Prostate gland (tissue), 2 donors: ENCODE measurements at regions not wholly inside any gene's neighbourhood (a gene's known extent, or its start where the extent isn't known, plus 50 kb on each side); places are given as distances from the start of the nearest gene placed in this dataset.

Experiments
- DNase-seq: peaks from one replicate; pipeline ENCODE4 v3.0.0-alpha.2; 2019; ENCODE audit warnings: low spot score
- H3K27ac ChIP-seq, 2 donors: fragments of 200-600 bp; sonication (generic); 2 replicates each; pipeline ENCODE4 v1.5.1; 2017 to 2019
- H3K27me3 ChIP-seq: fragments of 200-600 bp; sonication (generic); replicated peaks from 2 replicates; pipeline ENCODE4 v1.5.1; 2019; ENCODE audit not compliant: insufficient read depth
- H3K36me3 ChIP-seq, 2 donors: fragments of 200-600 bp; sonication (generic); 1 replicate in 1 of 2; 2 replicates in 1 of 2; pipeline versions ENCODE4 v1.5.1 to v1.8.1; 2017 to 2019
- H3K4me1 ChIP-seq: fragments of 200-600 bp; sonication (generic); replicated peaks from 2 replicates; pipeline ENCODE4 v1.5.1; 2019
- H3K4me3 ChIP-seq, 2 donors: fragments of 200-600 bp; sonication (generic); 2 replicates each; pipeline ENCODE4 v1.5.1; 2017 to 2019
- H3K9me3 ChIP-seq: fragments of 200-600 bp; sonication (generic); 2 replicates; pipeline ENCODE4 v1.5.1; 2017
- POLR2A ChIP-seq: fragments of 450-650 bp; IDR thresholded peaks from one replicate; pipeline ENCODE4 v1.6.1; 2016; ENCODE audit warnings: antibody characterized with exemption, mild to moderate bottlenecking
- POLR2AphosphoS5 ChIP-seq: sonication (generic); formaldehyde crosslinking; IDR thresholded peaks from one replicate; pipeline ENCODE4 v1.6.1; 2017; ENCODE audit warnings: antibody characterized with exemption
- WGBS: methylation state at CpG from one replicate; pipeline ENCODE4 v1.1.5; 2018; 5-methylcytosine and 5-hydroxymethylcytosine counted together
- intact Hi-C: fragments of 100-400 bp; cut with DNase I; formaldehyde crosslinking; loops from one replicate; pipeline ENCODE4 v1.14.2; 2022
- TF ChIP-seq, protein P1 (sequence below), 4 experiments: fragments of 200-600 bp in 2 of 4; fragments of 450-650 bp in 2 of 4; sonication (generic) in 2 of 4; IDR thresholded peaks; 1 replicate in 3 of 4; 2 replicates in 1 of 4; pipeline ENCODE4 v1.5.1; 2016 to 2019; ENCODE audit warnings: antibody characterized with exemption in 4 of 4, mild to moderate bottlenecking in 2 of 4, moderate library complexity in 2 of 4

DNA sequence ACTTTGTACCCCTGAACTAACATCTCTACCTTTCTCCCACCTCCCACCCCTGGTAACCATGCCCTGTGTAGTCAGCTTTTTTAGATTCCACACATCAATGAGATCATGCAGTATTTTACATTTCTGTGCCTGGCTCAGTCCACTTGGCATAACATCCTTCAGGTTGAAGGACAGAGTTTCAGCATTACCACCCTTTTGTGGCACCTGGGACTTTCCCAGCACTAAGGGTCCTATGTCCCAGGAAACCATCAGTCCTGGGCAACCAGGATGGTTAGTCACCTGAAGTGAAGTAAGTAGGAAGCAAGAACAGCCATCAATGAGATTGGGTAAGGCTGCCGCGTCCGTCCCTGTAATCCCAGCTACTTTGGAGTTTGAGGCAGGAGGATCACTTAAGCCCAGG, 370.6 kb downstream of the SIPA1L2 start:
- Histone ChIP-seq H3K4me3 (no peak overlapping the region), H3K27ac (no peak overlapping the region), H3K27me3 (no peaks in the 10 kb centered on the region), H3K36me3 (no peaks in the 10 kb centered on the region), H3K9me3 (no peaks in the 10 kb centered on the region), H3K4me1 (no peaks in the 10 kb centered on the region)
- intact Hi-C loops = no loop called here
- TF ChIP-seq, protein P1, sequence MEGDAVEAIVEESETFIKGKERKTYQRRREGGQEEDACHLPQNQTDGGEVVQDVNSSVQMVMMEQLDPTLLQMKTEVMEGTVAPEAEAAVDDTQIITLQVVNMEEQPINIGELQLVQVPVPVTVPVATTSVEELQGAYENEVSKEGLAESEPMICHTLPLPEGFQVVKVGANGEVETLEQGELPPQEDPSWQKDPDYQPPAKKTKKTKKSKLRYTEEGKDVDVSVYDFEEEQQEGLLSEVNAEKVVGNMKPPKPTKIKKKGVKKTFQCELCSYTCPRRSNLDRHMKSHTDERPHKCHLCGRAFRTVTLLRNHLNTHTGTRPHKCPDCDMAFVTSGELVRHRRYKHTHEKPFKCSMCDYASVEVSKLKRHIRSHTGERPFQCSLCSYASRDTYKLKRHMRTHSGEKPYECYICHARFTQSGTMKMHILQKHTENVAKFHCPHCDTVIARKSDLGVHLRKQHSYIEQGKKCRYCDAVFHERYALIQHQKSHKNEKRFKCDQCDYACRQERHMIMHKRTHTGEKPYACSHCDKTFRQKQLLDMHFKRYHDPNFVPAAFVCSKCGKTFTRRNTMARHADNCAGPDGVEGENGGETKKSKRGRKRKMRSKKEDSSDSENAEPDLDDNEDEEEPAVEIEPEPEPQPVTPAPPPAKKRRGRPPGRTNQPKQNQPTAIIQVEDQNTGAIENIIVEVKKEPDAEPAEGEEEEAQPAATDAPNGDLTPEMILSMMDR (IDR thresholded peaks at IDR 0.05) = no peak
- no peak for TF ChIP-seq POLR2A
- TF ChIP-seq POLR2AphosphoS5 = no peak
- 96% methylated on average over 3 of the region's 3 CpGs for WGBS
- DNase-seq = no peak

- DNase-seq = no peak
- Histone ChIP-seq H3K4me1 (no peaks in the 10 kb centered on the region), H3K9me3 (no peaks in the 10 kb centered on the region), H3K27me3 (no peaks in the 10 kb centered on the region), H3K27ac (no peak overlapping the region), H3K36me3 (no peaks in the 10 kb centered on the region), H3K4me3 (no peak overlapping the region)
- intact Hi-C loops = no loop called here
- 64% methylated on average over 11 of the region's 11 CpGs for WGBS
- TF ChIP-seq, protein P1 (IDR thresholded peaks at IDR 0.05) = no peak
- TF ChIP-seq POLR2A = no peak
- no peak for TF ChIP-seq POLR2AphosphoS5
Observed at GRCh38 chr1:232252546-232253118, 377.3 kb downstream of the SIPA1L2 start.

DNA sequence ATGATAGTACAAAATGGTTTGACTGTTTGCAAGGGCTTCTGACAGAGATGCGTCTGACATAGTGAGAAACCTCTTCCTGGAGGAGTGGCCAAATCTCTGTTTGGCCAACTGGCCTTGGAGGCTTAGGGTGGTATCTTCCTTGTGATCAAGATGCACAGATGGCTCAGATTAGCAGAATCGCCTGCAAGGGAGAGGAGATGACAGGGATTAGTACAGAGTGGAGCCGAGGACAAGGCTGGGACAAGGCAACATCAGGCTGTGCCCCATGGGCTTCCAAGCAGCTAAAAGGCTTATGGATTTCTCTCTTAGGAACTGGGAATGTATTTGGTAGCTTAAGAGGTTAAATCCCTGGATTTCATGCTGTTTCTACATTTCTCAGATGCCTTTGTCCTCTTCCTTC, 379.1 kb downstream of the SIPA1L2 start:
- WGBS = 81% methylated on average over 3 of the region's 3 CpGs
- no peaks in the 10 kb centered on the region for H3K36me3 ChIP-seq
- no peaks in the 10 kb centered on the region for H3K9me3 ChIP-seq
- intact Hi-C loops = no loop called here
- H3K4me1 ChIP-seq = no peaks in the 10 kb centered on the region
- no peak overlapping the region for H3K4me3 ChIP-seq
- H3K27me3 ChIP-seq = no peaks in the 10 kb centered on the region
- H3K27ac ChIP-seq = no peak overlapping the region
- DNase-seq = no peak
- TF ChIP-seq POLR2AphosphoS5 (no peak), POLR2A (no peak)
- TF ChIP-seq, protein P1 (IDR thresholded peaks at IDR 0.05) = no peak

- WGBS = 91% methylated on average over 13 of the region's 13 CpGs
- Histone ChIP-seq H3K4me1 (no peaks in the 10 kb centered on the region), H3K27me3 (no peaks in the 10 kb centered on the region), H3K27ac (no peak overlapping the region), H3K4me3 (no peak overlapping the region), H3K36me3 (no peaks in the 10 kb centered on the region), H3K9me3 (no peaks in the 10 kb centered on the region)
- intact Hi-C loops = no loop called here
- no peak for DNase-seq
- no peak for TF ChIP-seq POLR2A
- no peak for TF ChIP-seq POLR2AphosphoS5
- TF ChIP-seq, protein P1 (IDR thresholded peaks at IDR 0.05) = no peak
Observed at GRCh38 chr1:232249861-232250777, 379.8 kb downstream of the SIPA1L2 start.
